HG02571 (cell line): ENCODE measurements at regions not wholly inside any gene's neighbourhood (a gene's known extent, or its start where the extent isn't known, plus 50 kb on each side); places are given as distances from the start of the nearest gene placed in this dataset.
"Not testable (repeated sequence)": the region's sequence is repeated elsewhere in the genome, so short reads cannot be mapped to it uniquely, and the experiment has no call there.

Source experiments
- ATAC-seq: cut with Tn5 transposase; IDR thresholded peaks from one replicate; pipeline ENCODE4 v1.9.1; 2021; ENCODE audit warnings: mild to moderate bottlenecking, moderate library complexity; ENCODE audit not compliant: unreplicated experiment

DNA sequence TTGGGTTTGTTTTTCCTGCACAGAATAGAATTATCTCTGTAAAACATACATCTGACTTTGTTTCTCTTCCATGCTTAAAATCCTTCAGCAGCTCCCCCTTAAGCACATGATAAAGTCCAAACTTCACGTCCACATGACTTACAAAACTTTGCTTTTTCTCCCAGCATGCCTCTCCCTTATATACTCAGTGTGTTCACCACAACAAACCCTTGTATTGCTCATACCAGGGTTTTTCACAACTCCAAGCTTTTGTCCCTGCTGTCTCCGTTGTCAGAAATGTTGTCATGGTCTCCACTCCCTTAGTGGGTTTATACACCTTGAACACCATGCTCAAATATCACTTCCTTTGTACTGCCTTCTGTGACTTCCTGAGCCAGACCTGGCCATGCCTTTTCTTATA is 91.1 kb upstream of the MITF start:
- ATAC-seq = no peak

DNA sequence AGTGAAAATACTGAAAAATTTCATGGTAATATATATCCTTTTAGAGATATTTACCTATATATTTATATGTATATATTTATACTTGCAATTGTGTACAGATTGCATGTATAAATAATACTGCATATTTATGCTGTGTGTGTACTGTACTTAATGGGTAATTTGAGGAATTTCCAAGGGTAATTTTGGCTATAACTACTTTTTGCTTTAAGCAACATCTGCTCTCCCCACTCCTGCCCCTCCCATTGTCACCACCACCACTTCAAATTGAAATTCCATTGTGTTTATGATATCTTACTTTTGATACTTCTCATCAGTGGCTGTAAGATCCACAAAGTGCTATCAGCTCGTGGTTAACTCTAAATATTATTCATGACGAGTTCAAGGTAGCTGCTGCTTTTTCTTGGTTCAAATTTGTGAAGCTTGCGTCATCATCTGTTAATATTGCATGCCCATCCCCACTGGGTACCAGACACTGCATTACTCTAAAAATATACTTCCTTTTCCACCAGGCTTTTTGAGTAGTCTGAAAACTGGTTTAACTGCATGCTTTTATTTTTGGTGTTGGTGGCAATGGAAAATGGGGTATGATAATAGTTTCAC is 91.7 kb upstream of the MITF start:
- ATAC-seq = no peak

DNA sequence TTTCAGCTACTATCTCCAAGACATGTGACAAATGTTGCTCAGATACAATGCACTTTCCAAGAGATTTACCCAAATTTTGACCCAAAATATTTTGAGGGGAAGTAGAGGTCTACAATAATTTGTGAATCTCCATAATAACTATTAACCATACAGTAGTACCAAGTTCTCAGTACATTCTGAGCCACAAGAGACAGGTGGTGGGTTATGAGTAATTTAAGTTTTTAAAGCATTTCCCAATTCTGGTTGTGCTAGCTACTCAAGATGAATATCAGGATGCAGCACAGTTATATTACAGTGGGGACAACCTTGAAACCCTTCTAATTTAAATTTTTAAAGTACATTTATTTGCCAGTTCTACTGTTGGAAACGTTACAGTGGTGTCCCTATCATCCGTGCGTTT is 92.2 kb upstream of the MITF start:
- ATAC-seq = no peak

DNA sequence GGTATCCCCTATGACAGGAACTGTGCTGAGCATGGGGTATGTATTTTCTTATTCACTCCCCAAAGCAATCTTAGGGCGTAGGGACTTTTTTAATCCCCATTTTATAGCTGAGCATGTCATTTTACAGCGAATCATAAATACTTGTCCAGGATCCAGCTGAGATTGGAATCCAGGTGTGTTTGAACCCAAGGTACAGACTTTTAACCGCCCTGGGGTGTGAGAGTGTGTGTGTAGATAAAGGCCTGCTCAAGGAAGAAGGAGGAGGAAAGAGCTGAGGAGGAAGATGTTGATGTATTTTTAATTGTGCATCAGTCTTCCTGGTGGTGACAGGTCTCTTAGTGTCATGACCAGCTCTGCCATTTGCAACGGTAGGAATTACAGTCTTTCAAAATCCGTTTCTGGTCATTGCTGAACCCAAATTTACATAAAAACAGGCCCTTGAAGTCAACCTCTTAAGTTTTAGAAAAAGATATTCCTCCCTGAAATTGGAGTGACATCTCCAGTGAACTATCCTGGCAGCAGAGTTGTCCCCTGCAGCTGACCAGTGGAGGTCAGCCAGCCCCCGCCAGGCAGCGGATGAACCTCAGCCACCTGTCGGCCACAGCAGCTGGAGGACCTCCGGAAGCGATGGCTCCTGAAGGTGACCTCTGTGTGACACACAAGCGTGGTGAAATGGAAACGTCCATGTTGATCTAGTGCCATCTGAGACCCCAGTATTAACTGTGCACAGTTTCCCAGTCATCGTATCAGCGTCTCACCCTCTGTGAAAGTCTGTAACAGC is 92.8 kb upstream of the MITF start:
- ATAC-seq = no peak

DNA sequence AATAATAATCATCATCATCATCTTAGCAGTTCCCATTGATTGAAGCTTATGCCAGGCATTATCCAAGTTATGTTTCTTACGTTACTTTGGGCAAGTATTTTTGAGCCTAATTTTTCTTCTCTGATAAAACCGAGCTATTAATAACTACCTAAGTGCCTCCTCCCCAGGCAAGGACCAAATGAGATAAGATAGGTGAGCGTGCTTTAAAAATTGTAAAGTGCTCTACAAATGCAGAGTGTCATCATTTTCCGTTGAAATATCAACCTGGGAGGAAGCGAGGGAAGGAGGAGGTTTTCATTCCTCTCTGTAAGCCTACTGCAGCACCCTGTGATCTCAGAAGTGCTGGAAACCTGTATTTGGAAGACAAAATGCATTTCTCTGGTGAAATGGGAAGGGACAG is 96.7 kb upstream of the MITF start:
- no peak for ATAC-seq

DNA sequence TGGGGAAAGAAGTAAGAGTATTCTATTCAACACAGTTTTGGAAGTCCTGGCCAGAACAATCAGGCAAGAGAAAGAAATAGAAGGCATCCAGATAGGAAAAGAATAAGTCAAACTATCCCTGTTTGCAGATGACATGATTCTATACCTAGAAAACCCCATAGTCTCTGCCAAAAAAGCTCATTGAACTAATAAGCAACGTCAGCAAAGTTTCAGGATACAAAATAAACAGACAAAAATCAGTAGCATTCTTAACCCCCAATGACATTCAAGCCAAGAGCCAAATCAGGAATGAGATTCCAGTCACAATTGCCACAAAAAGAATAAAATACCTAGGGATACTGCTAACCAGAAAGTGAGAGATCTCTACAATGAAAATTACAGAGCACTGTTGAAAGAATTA is 99.4 kb upstream of the MITF start:
- ATAC-seq = no peak

DNA sequence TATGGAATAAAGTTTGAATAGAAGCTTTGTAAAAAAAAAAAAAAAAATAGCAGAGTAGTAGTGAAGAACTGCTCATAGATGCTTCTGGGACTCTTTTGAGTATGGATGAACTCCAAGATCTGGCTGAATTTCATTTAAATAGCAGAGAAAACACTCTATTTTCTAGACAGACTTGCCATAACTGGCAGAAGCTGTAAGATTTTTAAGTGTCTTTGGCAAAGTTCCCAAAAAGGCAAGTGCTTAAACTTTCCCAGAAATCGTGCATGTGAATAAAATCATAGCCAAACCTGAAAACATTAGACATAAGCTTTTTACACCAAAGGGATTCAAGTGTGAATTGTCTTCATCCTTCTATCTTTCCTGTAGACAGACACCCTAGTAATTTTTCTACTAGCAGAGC is 110.3 kb upstream of the MITF start:
- no peak for ATAC-seq

DNA sequence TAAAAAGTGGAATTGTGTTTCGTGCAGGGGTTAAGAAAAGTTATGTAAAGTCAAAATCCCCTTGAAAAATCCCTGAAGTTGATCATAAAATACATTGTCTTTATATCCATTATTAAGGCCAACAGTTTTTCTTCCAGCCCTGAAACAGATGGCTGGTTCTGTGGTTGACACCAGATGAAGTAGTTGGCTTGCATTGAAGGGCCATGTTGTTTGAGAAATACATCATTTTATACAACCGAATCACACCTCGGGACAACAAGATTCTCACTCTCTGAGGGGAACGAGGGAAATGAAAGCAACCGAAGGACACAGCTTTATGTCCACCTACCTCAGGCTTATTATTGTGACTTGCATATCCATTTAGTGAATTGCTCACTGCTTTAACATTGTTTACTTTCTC is 126.0 kb upstream of the MITF start:
- no peak for ATAC-seq

DNA sequence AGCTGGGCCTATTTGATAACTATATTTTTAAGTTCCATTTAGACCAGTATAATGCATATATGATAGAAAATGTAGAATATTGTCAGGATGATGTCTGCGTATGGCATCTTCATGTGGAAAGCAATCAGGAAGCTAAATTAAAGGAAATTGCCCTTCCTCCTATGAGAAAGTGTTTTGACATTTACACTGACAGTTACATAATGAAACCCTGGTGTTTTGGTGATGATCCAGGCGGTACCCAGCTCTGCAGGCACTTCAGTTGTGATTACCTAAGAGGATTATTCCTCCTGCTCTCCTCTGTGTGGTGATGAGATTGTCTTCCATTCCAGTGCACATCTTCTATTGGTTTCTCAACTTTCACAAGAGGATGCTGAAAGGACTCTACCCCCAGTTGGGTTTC is 126.5 kb upstream of the MITF start:
- no peak for ATAC-seq

DNA sequence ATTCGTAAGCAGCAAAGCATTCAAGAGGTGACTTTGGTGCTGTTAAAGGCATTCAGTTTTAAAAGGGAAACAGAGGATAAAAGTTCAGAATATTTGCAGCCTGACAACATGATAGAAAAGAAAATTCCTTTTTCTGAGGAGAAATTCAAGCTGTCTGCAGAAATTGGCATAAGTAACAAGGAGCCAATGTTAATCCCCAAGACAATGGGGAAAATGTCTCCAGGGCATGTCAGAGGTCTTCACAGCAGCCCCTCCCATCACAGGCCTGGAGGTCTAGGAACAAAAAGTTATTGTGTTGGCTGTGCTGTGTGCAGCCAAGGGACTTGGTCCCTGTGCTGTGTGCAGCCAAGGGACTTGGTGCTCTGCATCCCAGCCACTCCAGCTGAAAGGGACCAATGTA is 129.7 kb upstream of the MITF start:
- not testable (repeated sequence) for ATAC-seq

DNA sequence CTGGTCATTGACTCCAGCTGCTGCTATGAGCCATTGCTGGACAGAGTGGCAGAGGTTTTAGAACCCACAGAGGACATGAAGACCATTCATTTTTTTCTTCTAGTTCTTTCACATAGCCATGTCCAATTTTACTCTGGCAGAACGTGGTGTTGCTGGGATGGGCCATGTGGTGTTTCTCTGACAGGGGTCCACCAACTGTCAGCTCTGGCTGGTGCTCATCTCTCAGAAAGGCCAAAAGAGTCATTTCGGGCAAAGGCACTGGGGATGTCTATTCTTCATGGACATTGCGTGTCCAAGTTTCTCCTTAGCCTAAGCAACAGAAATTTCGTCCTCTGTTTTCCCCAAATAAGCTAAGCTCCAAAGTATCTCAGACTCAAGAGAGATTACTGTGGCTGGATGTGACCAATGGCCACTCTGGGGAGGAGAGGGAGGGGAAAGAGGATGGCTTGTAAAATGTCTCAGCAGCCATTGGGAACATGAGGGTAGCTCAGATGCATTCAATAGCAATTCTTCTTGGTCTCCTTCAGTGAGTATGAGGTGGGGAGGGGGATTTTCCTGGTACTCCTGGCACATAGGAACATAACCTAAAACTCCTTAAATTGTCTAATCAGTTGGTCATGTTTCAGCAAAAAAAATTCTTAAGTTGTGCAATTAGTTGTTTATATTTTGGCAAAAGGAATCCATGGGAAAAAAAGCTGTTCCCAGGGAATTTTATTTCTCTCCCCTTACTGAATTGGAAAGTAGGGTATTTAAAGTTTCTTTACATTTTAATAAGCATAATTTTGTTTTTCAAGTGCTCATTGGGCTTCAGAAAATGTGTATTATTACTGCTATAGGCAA is 131.6 kb upstream of the MITF start:
- ATAC-seq = no peak

DNA sequence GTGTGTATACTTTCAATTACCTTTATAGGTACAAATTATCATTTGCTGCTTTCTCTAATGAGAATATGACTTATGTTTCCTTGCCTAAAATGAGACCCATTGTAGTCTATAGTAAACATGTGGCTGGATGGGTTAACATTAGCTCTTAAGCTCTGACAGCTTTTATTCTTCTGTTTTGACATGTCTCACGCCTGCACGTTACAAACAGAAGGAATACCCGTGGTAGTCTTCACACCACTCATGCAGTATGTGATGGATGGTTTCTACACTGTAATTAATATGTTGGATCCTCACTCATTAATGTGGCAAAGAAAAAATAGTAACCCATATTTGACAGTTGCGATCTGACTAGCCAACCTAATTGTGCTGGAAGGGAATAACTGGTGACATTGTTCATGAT is 133.4 kb upstream of the MITF start:
- no peak for ATAC-seq

DNA sequence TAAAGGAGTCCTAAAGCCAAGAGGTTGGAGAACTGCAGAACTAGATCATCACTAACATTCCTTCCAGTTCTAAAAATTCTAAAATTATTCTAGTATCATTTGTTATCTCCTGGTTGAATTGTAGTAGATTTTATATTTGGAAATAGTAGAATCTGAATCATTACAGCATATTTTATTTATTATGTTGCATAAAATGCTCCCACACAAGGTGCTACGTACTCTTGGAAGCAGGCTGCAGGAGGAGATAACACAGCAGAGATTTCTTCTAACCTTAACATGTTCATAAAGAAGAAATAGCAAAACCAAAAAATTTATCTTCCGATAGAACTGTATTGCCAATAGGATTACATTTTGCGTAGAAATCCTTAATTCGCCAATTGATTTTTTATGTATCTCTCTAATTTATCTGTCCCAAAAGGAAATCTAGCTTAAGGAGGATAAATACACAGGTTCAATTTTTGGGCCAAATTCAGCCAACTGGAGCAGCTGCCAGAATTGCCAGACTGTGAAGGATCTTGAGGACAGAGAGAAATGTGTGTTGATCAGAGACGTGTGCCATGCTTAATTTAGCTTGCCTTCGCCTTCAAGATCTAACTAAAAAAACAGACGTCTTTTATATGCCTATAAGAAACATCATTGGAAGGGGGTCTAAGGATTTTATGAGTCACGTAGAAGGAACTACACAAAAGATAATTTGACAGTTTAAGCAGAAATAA is 134.4 kb upstream of the MITF start:
- ATAC-seq = no peak

DNA sequence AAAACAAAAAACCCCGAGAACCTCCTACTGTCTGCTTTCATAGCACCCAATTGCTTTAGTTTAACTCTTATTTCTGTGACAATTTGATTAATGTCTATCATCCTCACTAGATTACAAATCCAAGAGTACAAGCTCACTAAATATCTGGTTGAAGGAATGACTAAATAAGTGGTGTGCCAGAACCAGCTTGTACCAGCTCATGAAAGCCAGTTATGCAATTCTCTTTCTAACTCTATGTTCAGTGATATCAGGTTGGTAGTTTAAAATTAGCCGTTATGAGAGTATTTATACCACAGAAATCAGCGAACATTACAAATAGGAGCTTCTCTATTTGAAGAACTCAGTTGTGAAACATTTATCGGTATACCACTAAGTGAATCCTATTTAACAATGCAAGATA is 137.2 kb upstream of the MITF start:
- ATAC-seq = no peak

DNA sequence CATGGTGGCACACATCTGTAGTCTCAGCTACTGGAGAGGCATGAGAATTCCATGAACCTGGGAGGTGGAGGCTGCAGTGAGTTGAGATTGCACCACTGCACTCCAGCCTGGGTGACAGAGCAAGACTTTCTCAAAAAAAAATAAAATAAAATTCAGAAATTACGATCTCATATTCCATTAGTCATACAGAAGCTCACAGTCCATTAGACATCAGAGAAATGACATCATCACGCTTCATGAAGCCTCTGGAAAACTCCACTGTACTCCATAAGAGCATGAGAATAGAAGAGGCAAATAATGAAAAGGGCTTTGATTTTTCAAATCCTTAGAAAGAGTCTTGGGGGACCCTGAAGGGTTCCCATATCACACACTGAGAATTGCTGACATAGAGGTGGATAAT is 145.0 kb upstream of the MITF start:
- no peak for ATAC-seq

DNA sequence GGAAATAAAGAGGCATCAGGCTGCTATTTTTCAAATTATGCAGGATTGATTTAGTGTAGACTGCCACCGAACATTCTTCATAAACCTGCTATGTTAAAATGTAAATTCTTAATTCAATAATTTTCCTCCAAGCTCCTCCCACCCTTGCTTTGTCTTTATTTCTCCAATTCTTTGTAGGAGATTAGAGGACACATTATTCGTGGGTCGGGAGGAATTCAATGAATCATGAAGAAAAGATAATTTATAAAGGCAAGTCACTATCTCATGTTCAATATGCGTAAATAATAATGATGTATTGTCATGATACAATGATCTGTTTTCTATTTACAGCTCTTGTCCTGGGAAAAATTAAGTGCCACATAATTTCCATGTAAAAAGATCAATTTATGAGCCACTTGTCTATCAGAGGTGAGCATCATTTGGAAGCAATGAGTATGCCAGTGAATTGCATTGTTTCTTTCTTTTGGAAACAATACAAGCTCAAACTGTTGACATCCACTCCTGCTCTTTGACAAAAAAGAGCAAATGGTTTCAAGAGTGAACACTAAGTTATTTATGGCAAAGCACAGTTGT is 148.0 kb upstream of the MITF start:
- ATAC-seq = no peak

DNA sequence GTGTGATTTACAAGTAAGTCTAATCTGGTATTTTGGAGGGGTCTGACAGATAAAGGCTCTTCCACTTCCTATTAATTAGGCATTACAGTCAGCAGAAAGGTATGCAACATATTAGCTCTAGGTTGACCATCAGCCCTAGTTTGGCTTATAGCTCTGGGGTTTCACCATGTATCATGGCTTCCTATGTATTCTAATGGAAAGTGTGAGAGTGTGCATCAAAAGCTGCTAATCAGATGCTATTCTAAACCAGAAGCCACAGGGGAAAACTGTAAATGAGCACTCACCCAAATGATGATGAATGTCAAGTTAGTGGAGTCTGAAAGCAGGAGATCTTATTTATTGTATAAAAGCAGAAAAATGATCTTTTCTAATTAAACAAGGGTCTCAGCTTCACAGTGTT is 149.2 kb upstream of the MITF start:
- ATAC-seq = no peak

DNA sequence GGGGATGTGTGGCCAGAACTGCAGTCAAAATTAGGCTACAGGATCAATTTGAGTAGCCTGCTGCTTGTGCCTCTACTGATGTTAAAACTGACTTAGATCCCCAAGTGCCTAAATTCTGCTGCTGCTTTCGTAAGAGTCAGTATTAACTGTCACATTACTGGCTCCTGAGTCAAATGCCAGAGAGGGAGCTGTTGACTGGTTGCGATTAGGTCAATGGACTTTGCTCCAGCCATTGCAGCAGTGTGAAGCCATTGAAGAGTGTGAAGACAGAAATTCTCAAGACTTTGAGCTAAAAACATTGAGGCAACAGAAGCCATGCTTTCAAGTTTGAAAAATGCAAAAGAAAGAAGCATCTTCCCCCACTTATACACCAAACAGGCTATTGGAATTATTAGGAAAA is 151.1 kb upstream of the MITF start:
- ATAC-seq = no peak

DNA sequence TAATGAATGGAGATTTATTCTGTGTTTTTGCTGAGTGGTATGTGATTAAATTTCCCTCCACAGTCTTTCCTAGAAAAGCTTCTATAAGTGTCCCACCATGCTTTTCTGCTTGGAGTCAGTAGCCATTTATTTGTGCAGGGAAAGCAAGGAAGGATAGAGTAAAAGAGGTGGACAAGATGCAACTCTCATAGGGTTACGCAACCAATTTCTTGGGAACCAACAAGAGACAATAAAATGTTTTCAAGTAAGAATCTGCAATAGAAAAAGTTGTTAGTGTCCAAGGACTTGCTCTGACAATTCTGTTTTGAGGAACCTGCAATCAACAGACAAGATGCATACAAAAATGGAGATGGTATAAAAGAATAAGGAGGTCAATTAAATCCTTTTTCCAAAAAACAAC is 153.8 kb upstream of the MITF start:
- no peak for ATAC-seq

DNA sequence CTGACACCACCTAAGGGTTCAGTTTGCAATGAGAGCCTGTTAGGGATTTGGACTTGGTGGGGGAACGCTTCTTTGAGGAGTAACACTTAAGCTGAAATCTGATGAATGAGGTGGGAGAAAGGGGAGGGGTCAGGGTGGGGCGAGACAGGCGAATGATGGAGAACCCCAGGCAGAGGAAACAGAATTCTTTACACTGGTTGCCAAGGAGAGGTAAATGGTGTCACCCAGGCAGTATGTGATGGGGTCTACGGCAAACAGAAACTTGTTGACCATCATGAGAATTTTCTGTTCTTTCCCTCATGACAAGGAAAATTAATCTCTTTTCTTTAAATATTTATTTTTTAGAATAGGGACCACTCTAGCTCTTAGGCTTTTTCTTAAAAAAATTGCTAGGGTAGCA is 157.2 kb upstream of the MITF start:
- ATAC-seq = no peak
